Endodermal cell (in vitro differentiated cells): ENCODE measurements at regions not wholly inside any gene's neighbourhood (a gene's known extent, or its start where the extent isn't known, plus 50 kb on each side); places are given as distances from the start of the nearest gene placed in this dataset.
"Not testable (repeated sequence)": the region's sequence is repeated elsewhere in the genome, so short reads cannot be mapped to it uniquely, and the experiment has no call there.

Source experiments
- DNase-seq: peaks from one replicate; pipeline ENCODE4 v3.0.0-alpha.2; 2017
- H3K27ac ChIP-seq: 2 replicates; pipeline ENCODE4 v1.5.1; 2013; ENCODE audit warnings: mild to moderate bottlenecking, low read depth, low read length, moderate library complexity
- H3K27me3 ChIP-seq: 2 replicates; pipeline ENCODE4 v1.6.1; 2013; ENCODE audit warnings: mild to moderate bottlenecking, low read length, moderate library complexity; ENCODE audit not compliant: insufficient read depth, control insufficient read depth, poor library complexity, severe bottlenecking
- H3K36me3 ChIP-seq: 2 replicates; pipeline ENCODE4 v1.7.0; 2013; ENCODE audit warnings: mild to moderate bottlenecking, low read length, moderate library complexity; ENCODE audit not compliant: control insufficient read depth, insufficient read depth
- H3K4me1 ChIP-seq: one replicate; pipeline ENCODE4 v1.7.0; 2013; ENCODE audit warnings: low read length; ENCODE audit not compliant: control insufficient read depth, insufficient read depth
- H3K4me3 ChIP-seq: 2 replicates; pipeline ENCODE4 v1.5.1; 2013; ENCODE audit warnings: mild to moderate bottlenecking, low read length, moderate library complexity
- H3K9ac ChIP-seq: 2 replicates; pipeline ENCODE4 v1.6.1; 2013; ENCODE audit warnings: mild to moderate bottlenecking, low read length, moderate library complexity; ENCODE audit not compliant: poor library complexity, severe bottlenecking; ENCODE audit errors: extremely low read depth
- H3K9me3 ChIP-seq: 2 replicates; pipeline ENCODE4 v1.6.1; 2013; ENCODE audit warnings: mild to moderate bottlenecking, low read length, moderate library complexity; ENCODE audit not compliant: control insufficient read depth
- H3K27ac Mint-ChIP-seq: 2 replicates; pipeline ENCODE4 v1.8.0; 2020; ENCODE audit warnings: mixed read lengths
- H3K27me3 Mint-ChIP-seq: 2 replicates; pipeline ENCODE4 v1.8.0; 2021; ENCODE audit warnings: mild to moderate bottlenecking, mixed read lengths; ENCODE audit not compliant: insufficient read depth
- H3K36me3 Mint-ChIP-seq: 2 replicates; pipeline ENCODE4 v1.8.0; 2020; ENCODE audit warnings: low read depth, mixed read lengths
- H3K4me1 Mint-ChIP-seq: 2 replicates; pipeline ENCODE4 v1.8.0; 2020; ENCODE audit warnings: mixed read lengths
- H3K4me3 Mint-ChIP-seq: 2 replicates; pipeline ENCODE4 v1.8.0; 2020; ENCODE audit warnings: mild to moderate bottlenecking, moderate library complexity, mixed read lengths
- H3K9me3 Mint-ChIP-seq: 2 replicates; pipeline ENCODE4 v1.8.0; 2020; ENCODE audit warnings: mild to moderate bottlenecking, mixed read lengths
- CTCF ChIP-seq: fragments of 200-600 bp; sonication (generic); conservative IDR thresholded peaks from 2 replicates; pipeline ENCODE4 v1.5.0; 2021; ENCODE audit warnings: antibody characterized with exemption, mild to moderate bottlenecking
- WGBS, 2 experiments: methylation state at CpG; one replicate each; pipeline versions ENCODE4 v1.1.5 to v1.1.7; 2013; ENCODE audit warnings: missing lambda C conversion rate in 2 of 2, mixed read lengths in 1 of 2; ENCODE audit not compliant: insufficient coverage in 1 of 2, insufficient read length in 1 of 2; 5-methylcytosine and 5-hydroxymethylcytosine counted together

- Histone ChIP-seq H3K27me3 (no peaks in the 10 kb centered on the region), H3K36me3 (no peaks in the 10 kb centered on the region), H3K27ac (no peak overlapping the region), H3K9ac (no peak overlapping the region), H3K4me1 (no peaks in the 10 kb centered on the region), H3K4me3 (no peak overlapping the region), H3K9me3 (peaks cover 19% of the 10 kb centered on the region)
- TF ChIP-seq CTCF = no peak
- H3K4me3 Mint-ChIP-seq = no peak overlapping the region
- peaks cover 6% of the 10 kb centered on the region for H3K4me1 Mint-ChIP-seq
- peaks cover 28% of the 10 kb centered on the region for H3K9me3 Mint-ChIP-seq
- H3K27ac Mint-ChIP-seq = no peak overlapping the region
- WGBS, 2 experiments = 80 to 92% methylated on average over 1 to 2 of the region's 2 CpGs
- peaks cover 2% of the 10 kb centered on the region for H3K36me3 Mint-ChIP-seq
- H3K27me3 Mint-ChIP-seq = peaks cover 63% of the 10 kb centered on the region
- DNase-seq = no peak
These were observed 61.2 kb upstream of the LRPPRC start for GRCh38 chr2:44056947-44057346.

- H3K9me3 ChIP-seq = peaks cover 29% of the 10 kb centered on the region
These were observed 64.5 kb upstream of the LRPPRC start for GRCh38 chr2:44060286-44060685.

GRCh38 chr2:44060990-44061389 lies 65.2 kb upstream of the LRPPRC start:
- Histone ChIP-seq H3K9me3 (peaks cover 33% of the 10 kb centered on the region), H3K27me3 (no peaks in the 10 kb centered on the region), H3K36me3 (no peaks in the 10 kb centered on the region), H3K9ac (no peak overlapping the region), H3K4me1 (no peaks in the 10 kb centered on the region), H3K4me3 (no peak overlapping the region), H3K27ac (no peak overlapping the region)
- no peak overlapping the region for H3K27ac Mint-ChIP-seq
- H3K36me3 Mint-ChIP-seq = peaks cover 2% of the 10 kb centered on the region
- no peak overlapping the region for H3K4me3 Mint-ChIP-seq
- peaks cover 54% of the 10 kb centered on the region for H3K9me3 Mint-ChIP-seq
- H3K27me3 Mint-ChIP-seq = peaks cover 81% of the 10 kb centered on the region
- H3K4me1 Mint-ChIP-seq = no peaks in the 10 kb centered on the region
- DNase-seq = no peak
- WGBS, 2 experiments = 100% methylated on average over 1 of the region's 1 CpG; no CpG with 5 or more reads in 1 of the 2 experiments
- no peak for TF ChIP-seq CTCF

More at GRCh38 chr2:44060286-44060685, 64.5 kb upstream of the LRPPRC start:
- H3K27me3 Mint-ChIP-seq = peaks cover 87% of the 10 kb centered on the region
- not testable (repeated sequence) for H3K27ac ChIP-seq, H3K36me3 Mint-ChIP-seq, H3K36me3 ChIP-seq, H3K4me1 Mint-ChIP-seq, H3K4me1 ChIP-seq, H3K9ac ChIP-seq, H3K4me3 ChIP-seq, H3K4me3 Mint-ChIP-seq, H3K27me3 ChIP-seq, H3K27ac Mint-ChIP-seq
- DNase-seq = peak; percentile 85
- WGBS, 2 experiments = 67 to 89% methylated on average over 1 of the region's 1 CpG
- H3K9me3 Mint-ChIP-seq = peaks cover 51% of the 10 kb centered on the region

DNA sequence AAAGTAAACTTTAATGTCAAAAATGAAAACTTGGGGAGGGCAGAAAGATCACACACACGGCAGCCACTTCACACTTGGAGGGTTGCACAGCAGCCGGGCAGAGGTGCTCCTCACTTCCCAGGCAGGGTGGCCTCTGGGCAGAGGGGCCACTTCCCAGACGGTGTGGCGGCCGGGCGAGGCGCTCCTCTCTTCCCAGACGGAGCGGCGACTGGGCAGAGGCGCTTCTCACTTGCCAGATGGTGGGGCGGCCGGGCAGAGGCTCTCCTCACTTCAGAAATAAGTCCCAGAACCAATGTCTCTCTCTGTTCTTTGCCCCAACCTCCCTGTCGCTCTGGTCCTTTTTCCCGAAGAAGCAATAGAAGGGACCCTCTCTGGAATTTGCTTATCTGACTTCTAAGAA lies 65.7 kb upstream of the LRPPRC start:
- no peak for TF ChIP-seq CTCF
- Mint-ChIP-seq H3K36me3 (peaks cover 2% of the 10 kb centered on the region), H3K27ac (no peak overlapping the region), H3K4me1 (no peaks in the 10 kb centered on the region), H3K27me3 (peaks cover 79% of the 10 kb centered on the region), H3K4me3 (no peak overlapping the region), H3K9me3 (peaks cover 55% of the 10 kb centered on the region)
- 92 to 95% methylated on average over 8 to 15 of the region's 15 CpGs for WGBS, 2 experiments
- no peaks in the 10 kb centered on the region for H3K27me3 ChIP-seq
- H3K27ac ChIP-seq = no peak overlapping the region
- H3K9me3 ChIP-seq = peaks cover 33% of the 10 kb centered on the region
- no peak overlapping the region for H3K9ac ChIP-seq
- no peak for DNase-seq
- no peaks in the 10 kb centered on the region for H3K36me3 ChIP-seq
- no peak overlapping the region for H3K4me3 ChIP-seq
- H3K4me1 ChIP-seq = no peaks in the 10 kb centered on the region
